NCI-H2107 treated with DMSO at 0.1 percent for 48 hours (cell line): ENCODE measurements at regions not wholly inside any gene's neighbourhood (a gene's known extent, or its start where the extent isn't known, plus 50 kb on each side); places are given as distances from the start of the nearest gene placed in this dataset.
"Not testable (repeated sequence)": the region's sequence is repeated elsewhere in the genome, so short reads cannot be mapped to it uniquely, and the experiment has no call there.

Experiments
- DNase-seq: peaks from one replicate; lab custom pipeline; 2025; ENCODE audit not compliant: unreplicated experiment; lab: John Stamatoyannopoulos, UW

DNA sequence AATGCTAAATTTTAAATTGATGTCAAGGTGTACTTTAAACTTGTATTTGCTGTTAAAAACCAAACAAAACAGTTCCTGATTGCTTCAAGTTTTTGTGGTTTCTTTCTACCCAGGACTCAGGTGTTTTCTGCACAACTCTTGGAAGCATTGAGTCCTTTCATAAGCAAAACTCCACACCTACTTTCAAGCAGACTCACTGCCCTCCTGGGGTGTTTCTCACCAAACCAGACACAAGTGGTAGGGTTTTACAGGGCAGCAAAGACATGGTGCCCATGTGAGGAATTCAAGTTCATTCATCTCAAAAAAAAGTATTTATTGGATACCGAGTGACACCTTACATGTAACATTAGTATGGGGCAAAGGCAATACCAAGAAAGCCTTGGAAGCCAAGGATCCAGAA lies 146.7 kb upstream of the BNIP2 start:
- DNase-seq, result no peak

DNA sequence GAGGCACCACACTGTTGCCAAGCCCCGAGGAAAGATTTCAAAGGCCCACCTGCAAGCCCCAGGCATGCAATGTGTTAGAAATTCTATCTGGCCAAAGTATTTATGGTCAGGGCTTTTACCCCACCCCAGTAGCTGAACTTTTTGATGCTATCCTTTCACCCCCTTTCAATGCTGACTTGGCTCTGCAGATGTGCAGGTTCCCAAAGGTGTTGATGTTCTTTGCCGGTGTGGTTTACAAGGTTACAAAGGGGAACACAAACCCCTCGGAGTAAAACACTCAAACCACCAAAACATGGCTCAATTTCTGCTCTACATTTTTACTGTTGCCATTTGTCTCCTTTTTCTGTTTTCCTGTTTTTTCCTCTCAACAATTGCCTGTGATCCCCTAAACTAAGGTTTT lies 145.4 kb upstream of the BNIP2 start:
- DNase-seq, result no peak

- DNase-seq, result peak; percentile 39
Observed at GRCh38 chr15:59833366-59833765, 144.2 kb upstream of the BNIP2 start.

GRCh38 chr15:59830873-59831272 lies 141.8 kb upstream of the BNIP2 start:
- DNase-seq, result no peak

GRCh38 chr15:59830098-59830497 lies 141.0 kb upstream of the BNIP2 start:
- DNase-seq, result no peak

- DNase-seq, result no peak
Observed at GRCh38 chr15:59828861-59829260, 139.7 kb upstream of the BNIP2 start.

GRCh38 chr15:59828263-59828662 lies 139.1 kb upstream of the BNIP2 start:
- DNase-seq, result no peak

DNA sequence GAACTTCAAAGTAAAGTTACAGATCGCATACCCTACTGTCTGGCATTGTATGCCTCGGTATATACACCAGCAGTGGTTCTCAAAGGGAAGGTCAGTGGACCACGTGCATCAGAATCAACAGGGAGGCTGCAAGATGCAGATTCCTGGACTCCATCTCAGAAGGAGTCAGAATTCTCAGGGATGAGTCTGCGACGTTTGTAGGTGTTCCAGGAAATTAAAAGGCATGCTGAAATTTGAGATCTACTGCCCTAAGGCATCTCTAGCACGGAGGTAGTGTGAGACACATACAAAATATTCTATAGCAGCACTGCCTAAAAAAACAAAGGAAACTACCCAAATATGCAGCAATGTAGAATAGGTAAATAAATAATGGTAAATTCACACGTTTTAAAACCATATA lies 136.8 kb upstream of the BNIP2 start:
- no peak for DNase-seq

GRCh38 chr15:59821286-59821685 lies 132.2 kb upstream of the BNIP2 start:
- no peak for DNase-seq

- peak; percentile 36 for DNase-seq
Observed at GRCh38 chr15:59819092-59819491, 130.0 kb upstream of the BNIP2 start.

DNA sequence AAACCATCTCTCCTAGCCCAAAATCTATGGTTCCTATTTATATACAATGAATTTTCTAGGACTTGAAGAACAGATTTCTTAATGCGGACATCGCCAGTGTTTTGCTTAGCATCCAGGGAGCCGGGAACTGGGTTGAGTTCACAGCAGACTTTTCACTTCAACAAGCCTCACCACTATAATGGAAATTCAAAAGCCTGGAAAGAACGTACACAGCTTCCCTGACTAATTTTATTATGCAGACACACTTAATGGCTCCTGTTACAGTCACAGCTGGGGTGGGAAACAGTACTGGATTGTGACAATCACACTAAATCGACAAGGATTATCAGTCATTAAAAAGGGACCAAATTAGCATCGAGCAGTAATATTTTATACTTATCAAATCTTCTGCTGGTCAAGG lies 129.2 kb upstream of the BNIP2 start:
- no peak for DNase-seq

DNA sequence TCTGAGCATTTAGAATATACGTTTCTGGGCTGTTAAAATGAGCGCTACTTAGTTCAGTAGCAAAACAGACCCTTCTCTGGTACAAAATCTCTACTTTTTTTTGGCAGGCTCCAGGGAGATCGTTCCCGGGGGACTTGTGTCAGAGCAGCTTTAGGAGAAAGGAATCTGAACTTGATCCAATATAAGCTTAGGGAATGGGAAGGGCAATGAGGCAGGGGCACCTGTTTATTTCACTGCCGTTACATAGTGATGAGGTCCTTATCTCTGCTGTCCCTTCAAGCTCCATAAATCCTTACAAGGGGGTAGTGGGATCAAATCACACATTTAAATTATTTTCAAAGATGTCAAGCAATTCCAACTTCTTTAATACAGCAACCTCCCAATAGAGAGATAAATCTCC lies 128.7 kb upstream of the BNIP2 start:
- DNase-seq, result peak; percentile 12

GRCh38 chr15:59817053-59817452 lies 127.9 kb upstream of the BNIP2 start:
- DNase-seq, result no peak

- DNase-seq, result no peak
Observed at GRCh38 chr15:59814409-59814808, 125.3 kb upstream of the BNIP2 start.

GRCh38 chr15:59812889-59813288 lies 123.8 kb upstream of the BNIP2 start:
- DNase-seq, result no peak

DNA sequence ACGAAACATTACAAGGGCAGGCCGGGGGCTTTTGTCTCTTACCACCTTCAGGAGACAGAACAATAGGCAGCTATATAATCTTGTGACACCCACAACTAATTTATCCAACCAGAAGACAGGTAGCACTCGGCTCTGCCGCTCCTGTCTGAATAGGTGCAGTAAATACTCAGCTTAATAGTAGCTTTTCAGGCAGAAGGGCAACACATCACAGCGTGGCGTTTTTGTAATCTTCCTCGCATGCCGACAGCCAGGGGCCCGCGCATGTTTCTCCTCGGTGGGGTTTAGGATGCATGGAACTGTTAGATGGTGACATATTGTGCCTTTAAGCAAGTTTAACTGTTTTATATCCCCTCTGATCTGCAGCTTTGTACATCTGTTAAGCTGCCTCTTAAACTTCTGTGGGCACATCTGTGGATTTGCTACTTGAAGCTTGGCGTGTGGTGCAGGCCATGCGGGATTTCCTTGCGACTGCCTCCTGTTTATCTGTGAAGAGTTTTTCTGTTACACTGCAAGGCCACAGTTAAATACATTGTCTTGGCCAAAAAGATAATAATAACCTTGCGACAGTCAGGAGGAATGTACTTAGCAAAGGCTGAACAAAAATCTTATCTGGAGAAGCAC lies 123.2 kb upstream of the BNIP2 start:
- peak; percentile 63 for DNase-seq

- not testable (repeated sequence) for DNase-seq
Observed at GRCh38 chr15:59803293-59803966, 114.3 kb upstream of the BNIP2 start.

DNA sequence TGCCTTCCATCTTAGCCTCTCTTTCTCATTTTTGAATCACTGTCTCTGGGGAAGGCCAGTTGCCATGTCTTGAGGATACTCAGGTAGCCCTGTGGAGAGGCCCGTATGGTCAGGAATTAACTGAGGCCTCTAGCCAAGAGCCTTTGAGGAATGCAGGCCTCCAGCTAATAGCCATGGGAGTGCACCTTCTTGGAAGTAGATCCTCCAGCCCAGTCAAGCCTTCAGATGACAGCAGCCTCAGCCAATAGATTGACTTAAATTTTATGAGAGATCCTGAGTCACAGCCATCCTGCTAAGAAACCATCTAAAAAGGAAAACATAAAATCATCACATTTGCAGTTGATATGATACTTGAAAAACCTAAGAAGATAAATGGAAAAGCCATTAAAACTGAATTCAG lies 112.5 kb upstream of the BNIP2 start:
- no peak for DNase-seq

- DNase-seq, result no peak
Observed at GRCh38 chr15:59798605-59798917, 109.4 kb upstream of the BNIP2 start.

- no peak for DNase-seq
Observed at GRCh38 chr15:59797756-59798604, 108.9 kb upstream of the BNIP2 start.

DNA sequence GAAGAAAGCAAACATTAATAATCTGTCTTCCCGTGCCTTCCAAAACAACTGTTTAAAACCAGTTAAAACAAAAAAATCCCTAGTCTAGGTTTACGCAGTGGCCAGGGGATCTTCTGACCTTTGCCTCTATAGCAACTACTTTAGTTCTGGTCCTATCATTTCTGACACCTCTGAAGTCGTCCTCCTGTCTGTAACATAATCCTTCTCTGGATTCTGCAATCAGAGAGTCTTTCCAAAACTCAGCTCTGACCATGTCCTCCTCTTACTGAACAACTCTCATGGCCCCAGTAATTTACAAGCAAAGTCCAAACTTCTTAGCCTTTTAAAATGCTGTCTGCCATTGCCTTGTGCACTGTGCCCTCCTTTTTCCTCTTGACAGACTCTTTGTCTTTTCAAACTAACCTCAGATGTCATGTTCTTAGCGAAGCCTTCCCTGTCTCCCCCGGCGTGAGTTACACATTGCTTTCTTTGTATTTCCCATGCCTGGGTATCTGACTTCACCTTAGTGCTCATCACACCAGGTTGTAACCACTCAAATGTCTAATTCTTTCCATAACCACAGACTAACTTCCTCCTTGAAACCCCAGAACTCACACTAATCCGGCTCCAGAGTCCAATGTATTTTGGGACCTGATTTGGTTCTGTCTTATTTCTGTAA lies 105.2 kb upstream of the BNIP2 start:
- no peak for DNase-seq

DNA sequence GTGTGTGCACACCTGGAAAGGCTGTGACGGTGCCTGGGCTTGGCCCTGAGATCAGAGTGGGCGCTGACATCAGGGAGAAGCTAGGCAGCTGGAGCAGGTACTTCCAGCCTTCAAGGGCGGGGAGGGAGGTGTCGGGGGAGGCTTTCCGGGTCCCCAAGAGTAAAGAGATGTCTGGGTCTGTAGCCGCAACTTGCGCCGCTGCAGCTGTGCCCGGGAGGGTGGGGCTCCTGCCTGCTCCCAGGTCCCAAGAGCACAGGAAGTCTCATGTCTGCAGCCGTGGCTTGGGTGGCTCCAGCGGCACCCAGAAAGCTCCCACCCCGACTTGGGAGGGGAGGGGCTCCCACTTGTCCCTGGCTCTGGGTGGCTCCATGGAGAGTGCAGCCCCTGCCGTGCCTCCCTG lies 103.2 kb upstream of the BNIP2 start:
- DNase-seq, result no peak
